Fibroblast of pulmonary artery (primary cell): ENCODE measurements at regions not wholly inside any gene's neighbourhood (a gene's known extent, or its start where the extent isn't known, plus 50 kb on each side); places are given as distances from the start of the nearest gene placed in this dataset.

ENCODE experiments used
- DNase-seq: peaks from one replicate; pipeline ENCODE4 v3.0.0-alpha.2; 2010; ENCODE audit warnings: low read depth
- H3K4me3 ChIP-seq: replicated peaks from 2 replicates; pipeline ENCODE4 v1.5.1; 2011; ENCODE audit warnings: low read depth, mild to moderate bottlenecking, control low read depth, low read length, moderate library complexity
- CTCF ChIP-seq: IDR thresholded peaks from 2 replicates; pipeline ENCODE4 v1.5.1; 2011; ENCODE audit warnings: mild to moderate bottlenecking, control low read depth, low read length, inconsistent platforms; ENCODE audit errors: missing control alignments

DNA sequence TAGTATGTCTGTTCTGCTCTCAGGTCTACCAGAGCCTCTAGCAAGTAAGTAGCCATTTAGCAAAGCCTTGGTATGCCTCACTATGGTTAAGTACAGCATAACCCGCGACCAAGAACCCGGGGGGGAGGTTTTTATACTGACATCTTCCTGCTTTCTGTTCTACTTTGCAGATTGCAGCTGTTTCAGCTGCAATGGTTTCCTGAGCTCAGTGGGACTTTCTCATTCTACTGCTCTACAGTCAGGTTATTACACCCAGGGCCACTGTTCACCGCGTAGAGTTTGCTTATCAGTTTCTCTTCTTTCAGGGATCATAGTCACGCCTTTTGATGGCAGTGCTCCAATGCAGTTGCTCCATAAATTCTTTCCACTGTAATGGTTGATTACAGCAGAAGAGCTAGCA, 631.3 kb downstream of the TFAP2A start:
- TF ChIP-seq CTCF: no peak
- peak; percentile 60 for DNase-seq
- H3K4me3 ChIP-seq: no peak overlapping the region

GRCh38 chr6:9766240-9766915, 648.5 kb downstream of the TFAP2A start:
- no peak overlapping the region for H3K4me3 ChIP-seq
- TF ChIP-seq CTCF: no peak
- peak; percentile 65 for DNase-seq

DNA sequence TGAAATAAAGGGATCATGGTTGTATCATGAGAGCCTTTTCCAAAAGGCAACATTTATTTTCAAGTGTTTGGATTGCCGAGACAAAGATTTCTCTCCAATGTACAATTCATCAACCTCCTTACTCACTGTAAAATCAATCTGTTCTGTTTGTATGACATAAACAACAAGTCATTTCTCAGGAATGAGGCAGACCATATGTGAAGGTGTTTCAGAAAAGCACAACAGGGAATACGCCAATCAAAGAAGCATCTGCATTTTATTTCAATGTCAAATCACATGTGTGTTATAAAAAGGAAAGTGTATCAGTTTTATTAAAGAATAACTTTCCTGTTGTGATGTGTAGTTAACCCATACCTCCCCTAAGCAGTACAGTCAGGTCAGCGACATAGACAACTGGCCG, 653.7 kb downstream of the TFAP2A start:
- TF ChIP-seq CTCF: no peak
- no peak overlapping the region for H3K4me3 ChIP-seq
- DNase-seq: no peak

DNA sequence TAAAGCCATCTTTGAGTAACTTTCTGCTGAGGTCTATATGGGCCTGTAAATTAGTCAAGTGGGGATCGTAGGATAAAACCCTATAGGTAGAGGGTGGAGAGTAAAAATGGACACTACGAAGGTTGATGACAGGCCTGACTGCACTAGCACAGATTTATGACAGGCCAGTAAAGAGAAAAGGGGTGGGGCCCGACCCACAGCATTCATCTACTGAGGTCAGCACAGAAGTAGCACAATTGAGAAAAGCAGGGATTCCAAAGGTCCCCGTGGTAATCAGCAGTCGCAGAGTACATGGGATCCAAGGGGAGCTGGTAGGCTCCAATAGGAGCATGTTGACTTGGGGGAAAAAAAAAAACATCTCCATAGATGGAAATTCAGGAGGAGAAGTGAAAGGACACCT, 660.4 kb downstream of the TFAP2A start:
- no peak for TF ChIP-seq CTCF
- H3K4me3 ChIP-seq: no peak overlapping the region
- no peak for DNase-seq

GRCh38 chr6:9745966-9746365, 668.9 kb downstream of the TFAP2A start:
- DNase-seq: no peak
- TF ChIP-seq CTCF: no peak
- no peak overlapping the region for H3K4me3 ChIP-seq

GRCh38 chr6:9745476-9745875, 669.4 kb downstream of the TFAP2A start:
- DNase-seq: peak; percentile 7
- no peak overlapping the region for H3K4me3 ChIP-seq
- no peak for TF ChIP-seq CTCF

DNA sequence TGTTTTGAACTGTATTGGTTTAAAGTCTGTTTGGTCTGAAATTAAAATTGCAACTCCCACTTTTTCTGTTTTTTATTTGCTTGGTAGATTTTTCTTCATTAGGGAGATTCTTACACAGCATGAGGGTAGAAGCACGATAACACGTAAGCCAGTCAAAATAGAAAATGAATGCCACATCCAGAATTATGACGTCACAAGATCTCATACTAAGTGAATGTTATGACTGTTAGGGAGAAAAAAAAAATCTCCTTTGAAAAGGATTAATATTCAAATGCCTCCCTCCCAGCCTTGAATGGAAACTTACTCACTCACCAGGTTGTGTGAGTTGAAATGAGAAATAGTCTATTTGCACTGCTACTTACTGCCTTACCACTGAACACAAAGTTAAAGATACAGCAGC, 670.8 kb downstream of the TFAP2A start:
- no peak for DNase-seq
- H3K4me3 ChIP-seq: no peak overlapping the region
- TF ChIP-seq CTCF: no peak
